Activated CD4-positive, alpha-beta T cell treated with anti-CD3 and anti-CD28 coated beads, Interleukin-2, amount 50 U/mL, for 1 hour (primary cell): ENCODE measurements at regions not wholly inside any gene's neighbourhood (a gene's known extent, or its start where the extent isn't known, plus 50 kb on each side); places are given as distances from the start of the nearest gene placed in this dataset.
"Not testable (repeated sequence)": the region's sequence is repeated elsewhere in the genome, so short reads cannot be mapped to it uniquely, and the experiment has no call there.

Source experiments
- DNase-seq: peaks from one replicate; pipeline ENCODE4 v3.0.0-alpha.2; 2020

DNA sequence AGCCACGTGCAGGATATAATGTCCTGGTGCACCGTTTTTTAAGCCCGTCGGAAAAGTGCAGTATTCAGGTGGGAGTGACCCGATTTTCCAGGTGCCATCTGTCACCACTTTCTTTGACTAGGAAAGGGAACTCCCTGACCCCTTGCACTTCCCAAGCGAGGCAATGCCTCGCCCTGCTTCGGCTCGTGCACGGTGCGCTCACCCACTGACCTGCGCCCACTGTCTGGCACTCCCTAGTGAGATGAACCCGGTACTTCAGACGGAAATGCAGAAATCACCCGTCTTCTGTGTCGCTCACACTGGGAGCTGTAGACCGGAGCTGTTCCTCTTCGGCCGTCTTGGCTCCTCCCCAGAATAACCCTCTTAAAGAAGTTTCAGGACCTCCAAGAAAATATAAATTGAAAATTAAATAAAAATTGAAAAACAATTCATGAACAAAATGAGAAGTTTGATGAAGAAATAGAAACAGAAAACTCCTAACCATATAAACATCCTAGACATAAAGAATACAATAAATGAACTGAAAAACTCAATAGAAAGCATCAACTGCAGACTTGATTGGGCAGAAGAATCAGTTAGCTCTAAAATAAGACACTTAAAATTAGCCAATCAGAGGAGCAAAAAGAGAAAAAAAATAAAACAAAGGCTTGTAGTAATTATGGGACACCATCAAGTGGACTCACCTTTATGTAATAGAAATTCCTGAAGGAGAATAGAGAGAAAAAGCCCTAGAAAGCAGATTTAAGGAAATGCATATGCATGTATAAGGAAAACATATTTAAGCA, 249.3 kb upstream of the GOT2 start:
- not testable (repeated sequence) for DNase-seq

GRCh38 chr16:58970775-58971174, 236.7 kb upstream of the GOT2 start:
- no peak for DNase-seq

GRCh38 chr16:58963479-58963878, 229.4 kb upstream of the GOT2 start:
- DNase-seq = no peak

DNA sequence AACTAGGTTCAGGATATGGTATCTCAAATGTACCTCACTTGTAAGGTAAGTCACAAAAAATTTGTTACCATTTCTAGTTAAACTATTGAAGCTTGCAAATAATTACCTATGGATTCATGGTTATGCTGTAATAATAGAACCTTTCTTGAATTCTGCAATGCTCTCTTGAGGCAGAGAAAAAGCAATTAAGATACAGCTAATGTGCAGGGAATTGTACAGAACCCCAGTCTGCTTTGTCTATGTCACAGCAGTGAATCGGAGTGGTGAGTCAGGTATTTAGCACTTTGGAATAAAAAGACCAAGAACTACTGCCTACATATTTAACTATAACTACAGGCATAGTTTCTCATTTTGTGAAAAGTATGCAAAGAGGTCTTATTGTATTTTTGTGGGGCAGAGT, 228.7 kb upstream of the GOT2 start:
- DNase-seq = no peak

- DNase-seq = no peak
Measured at GRCh38 chr16:58960484-58960883, 226.4 kb upstream of the GOT2 start.

DNA sequence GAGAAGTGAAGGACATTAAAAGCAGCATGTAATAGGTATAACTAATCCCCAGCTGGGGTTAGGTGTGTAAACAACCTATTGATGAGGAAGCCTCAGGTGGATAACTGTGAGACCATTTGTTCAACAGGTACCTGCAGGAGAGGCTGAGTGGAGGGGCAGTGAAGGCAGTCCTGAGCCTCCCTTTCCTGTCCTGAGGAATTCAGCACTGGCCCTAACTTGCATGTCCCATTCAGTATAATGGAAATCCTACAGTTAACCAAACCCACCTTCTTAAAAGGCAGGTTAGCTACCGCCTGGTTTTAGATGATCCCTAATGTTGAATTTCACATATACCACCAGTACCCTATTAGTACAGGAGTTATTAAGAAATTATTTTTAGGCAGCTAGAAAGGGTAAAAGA, 225.9 kb upstream of the GOT2 start:
- DNase-seq = no peak

- DNase-seq = no peak
Measured at GRCh38 chr16:58958749-58959148, 224.6 kb upstream of the GOT2 start.

- no peak for DNase-seq
Measured at GRCh38 chr16:58948244-58948643, 214.1 kb upstream of the GOT2 start.

GRCh38 chr16:58940609-58941008, 206.5 kb upstream of the GOT2 start:
- DNase-seq = no peak

- DNase-seq = no peak
Measured at GRCh38 chr16:58938811-58939210, 204.7 kb upstream of the GOT2 start.

DNA sequence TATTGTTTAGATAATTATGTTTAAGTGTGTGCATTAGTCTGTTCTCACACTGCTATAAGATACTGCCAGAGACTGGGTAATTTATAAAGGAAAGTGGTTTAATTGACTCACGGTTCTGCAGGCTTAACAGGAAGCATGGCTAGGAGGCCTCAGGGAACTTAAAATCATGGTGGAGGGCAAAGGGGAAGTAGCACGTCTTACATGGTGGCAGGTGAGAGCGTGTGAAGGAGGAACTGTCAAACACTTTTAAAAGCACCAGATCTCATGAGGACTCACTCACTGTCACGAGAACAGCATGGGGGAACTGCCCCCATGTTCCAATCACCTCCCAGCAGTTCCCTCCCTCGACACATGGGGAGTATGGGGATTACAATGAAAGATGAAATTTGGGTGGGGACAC, 203.5 kb upstream of the GOT2 start:
- DNase-seq = no peak

DNA sequence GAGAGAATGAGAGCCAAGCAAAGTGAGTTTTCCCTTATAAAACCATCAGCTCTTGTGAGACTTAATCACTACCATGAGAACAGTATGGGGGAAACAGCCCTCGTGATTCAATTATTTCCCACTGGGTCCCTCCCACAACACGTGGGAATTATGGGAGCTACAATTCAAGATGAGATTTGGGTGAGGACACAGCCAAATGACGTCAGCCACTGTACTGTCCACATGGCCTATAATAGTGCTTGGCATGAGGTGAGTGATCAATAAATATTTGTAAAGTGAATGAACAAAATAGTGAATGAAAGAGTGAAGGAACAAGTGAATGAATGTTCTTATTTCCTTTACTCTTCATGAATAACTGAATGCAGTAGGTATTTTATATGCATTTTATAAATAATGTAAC, 199.1 kb upstream of the GOT2 start:
- DNase-seq = no peak

GRCh38 chr16:58931436-58931835, 197.3 kb upstream of the GOT2 start:
- DNase-seq = no peak

DNA sequence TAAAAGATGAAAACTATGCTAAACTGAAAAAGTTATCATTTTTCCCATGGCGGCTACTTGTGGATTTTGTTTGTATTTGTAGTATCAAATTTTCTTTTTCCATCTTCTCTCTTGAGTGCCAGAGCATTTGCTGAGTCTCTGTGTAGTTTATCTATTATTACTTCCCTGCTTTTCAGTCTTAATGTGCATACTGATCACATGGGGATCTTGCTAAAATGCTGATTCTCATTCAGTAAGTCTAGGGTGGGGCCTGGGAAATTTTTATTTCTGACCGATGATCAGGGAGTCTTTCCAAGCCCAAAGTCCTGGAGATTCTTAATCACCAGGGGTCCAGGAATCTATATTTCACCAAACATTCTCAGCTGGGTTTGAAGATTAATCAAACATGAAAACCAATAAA, 189.0 kb upstream of the GOT2 start:
- no peak for DNase-seq

- no peak for DNase-seq
Measured at GRCh38 chr16:58913456-58913855, 179.3 kb upstream of the GOT2 start.

GRCh38 chr16:58912571-58912970, 178.5 kb upstream of the GOT2 start:
- DNase-seq = no peak

DNA sequence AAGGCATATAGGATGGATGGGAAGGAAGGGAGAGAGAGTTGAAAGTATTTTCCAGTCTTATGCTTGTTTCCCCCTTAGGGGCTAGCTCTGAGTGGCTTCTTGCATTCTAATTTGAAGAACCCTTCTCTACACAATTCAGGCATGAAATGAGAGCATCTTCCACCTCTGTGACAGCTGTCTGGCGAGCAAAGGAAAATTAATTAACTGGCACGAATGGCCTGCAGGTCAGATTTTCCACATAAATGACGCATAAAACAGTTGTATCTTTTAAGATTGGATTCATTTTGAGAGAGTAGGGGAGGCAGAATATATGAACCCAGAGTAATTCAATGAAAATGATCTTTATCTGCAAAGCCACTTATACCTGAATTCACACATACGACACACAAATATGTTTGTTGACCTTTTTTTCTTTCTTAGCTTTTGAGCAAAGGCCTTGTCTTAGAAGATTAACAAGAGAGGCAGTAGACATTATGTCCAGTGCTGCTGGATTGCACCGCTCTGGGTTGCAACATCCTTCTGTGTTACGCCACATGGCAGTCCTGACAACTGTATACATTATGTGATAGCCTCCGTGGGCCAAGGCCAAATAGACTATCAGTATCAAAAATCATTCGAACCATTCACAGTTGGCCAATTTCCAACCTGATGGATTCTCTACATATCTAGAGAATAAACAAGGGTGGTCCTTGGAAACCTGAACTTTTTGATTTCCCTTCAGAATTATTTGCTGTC, 173.0 kb upstream of the GOT2 start:
- no peak for DNase-seq

GRCh38 chr16:58904291-58904690, 170.2 kb upstream of the GOT2 start:
- DNase-seq = no peak

DNA sequence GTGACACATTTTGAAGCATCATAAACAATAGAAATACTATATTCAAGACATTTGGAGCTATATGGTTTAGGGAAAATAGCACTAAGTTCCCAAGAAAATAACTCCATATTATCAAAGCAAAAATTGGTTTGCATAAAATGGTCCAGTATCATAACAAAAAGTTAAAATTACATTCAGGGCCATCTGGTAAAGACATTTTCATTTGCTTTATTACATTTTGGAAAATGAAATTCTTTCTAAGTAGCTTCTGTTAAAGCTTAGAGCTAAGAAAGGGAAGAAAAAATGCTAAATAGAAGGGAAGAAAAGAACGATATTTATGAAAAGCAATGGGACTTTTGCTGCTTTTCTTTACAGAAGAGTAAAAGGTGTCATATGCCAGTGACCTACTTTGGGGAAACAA, 155.4 kb upstream of the GOT2 start:
- DNase-seq = no peak

- no peak for DNase-seq
Measured at GRCh38 chr16:58885528-58886170, 151.5 kb upstream of the GOT2 start.

DNA sequence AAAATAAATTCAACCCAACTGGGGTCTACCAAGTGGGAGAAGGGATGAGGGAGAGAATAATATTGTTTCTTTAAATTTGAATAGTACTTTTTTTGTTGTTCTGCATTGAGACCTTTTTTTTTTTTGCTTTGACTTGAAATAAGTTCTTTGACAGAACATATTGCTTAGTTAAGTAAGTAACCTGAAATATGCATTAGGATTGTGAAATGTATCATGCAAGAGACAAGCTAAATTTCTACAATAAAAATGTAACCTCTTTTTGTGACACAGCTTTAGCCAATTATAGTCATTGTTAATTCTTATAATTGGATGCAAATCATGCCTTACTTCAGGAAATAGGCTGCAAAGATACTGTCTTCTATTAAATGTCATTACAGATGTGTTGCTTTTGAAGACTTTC, 150.0 kb upstream of the GOT2 start:
- no peak for DNase-seq

GRCh38 chr16:58883131-58883530, 149.0 kb upstream of the GOT2 start:
- DNase-seq = no peak

DNA sequence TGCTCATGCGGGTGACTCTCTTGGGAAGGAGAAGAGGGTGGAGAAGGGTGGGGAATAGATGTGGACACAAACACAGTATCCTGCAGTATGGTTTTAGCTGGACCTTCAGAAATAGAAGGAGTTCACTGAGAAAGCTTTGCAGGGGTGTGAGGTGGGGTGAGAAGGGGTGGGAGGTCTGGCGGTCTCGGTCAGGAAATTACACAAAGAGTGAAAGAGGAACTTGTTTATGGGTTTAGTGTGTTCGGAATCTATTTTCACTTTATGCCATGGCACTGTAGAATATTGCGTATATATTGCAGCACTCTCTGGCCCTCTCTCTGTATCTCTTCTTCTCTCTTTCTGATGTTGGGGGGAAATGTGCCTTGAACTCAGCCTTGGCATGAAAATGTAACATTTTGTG, 148.2 kb upstream of the GOT2 start:
- DNase-seq = no peak

DNA sequence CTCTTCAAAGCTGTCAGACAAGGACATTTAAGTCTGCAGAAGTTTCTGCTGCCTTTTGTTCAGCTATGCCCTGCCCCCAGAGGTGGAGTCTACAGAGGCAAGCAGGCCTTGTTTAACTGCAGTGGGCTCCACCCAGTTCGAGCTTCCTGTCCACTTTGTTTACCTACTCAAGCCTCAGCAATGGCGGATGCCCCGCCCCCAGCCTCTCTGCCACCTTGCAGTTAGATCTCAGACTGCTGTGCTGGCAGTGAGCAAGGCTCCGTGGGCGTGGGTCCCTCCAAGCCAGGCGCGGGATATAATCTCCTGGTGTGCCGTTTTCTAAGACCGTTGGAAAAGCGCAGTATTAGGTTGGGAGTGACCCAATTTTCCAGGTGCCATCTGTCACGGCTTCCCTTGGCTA, 144.5 kb upstream of the GOT2 start:
- DNase-seq = not testable (repeated sequence)
